ENCODE measurements at regions not wholly inside any gene's neighbourhood (a gene's known extent, or its start where the extent isn't known, plus 50 kb on each side); places are given as distances from the start of the nearest gene placed in this dataset.

DNA sequence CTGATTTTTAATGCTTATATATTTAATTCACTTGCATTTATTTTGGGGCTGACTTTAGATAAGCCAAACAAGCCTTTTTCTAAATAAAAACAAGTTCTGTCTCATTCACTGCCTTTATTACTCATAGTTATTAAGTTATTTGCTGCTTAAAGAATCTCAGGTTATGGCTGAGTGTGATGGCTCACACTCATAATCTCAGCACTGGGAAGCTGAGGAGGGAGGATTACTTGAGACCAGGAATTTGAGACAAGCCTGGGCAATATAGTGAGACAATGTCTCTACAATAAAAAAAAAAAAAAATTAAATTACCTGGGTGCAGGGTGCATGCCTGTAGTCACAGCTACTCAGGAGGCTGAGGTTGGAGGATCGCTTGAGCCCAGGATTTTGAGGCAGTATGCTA, 85.0 kb upstream of the MAN2A1 start:
- intact Hi-C loops (cut with DNase I; ENCODE audit: low total_unique reads): no loop called here
- TF ChIP-seq POLR2AphosphoS5 (IDR thresholded peaks at IDR 0.05): no peak
- Histone ChIP-seq H3K36me3 (no peaks in the 10 kb centered on the region), H3K4me1 (no peaks in the 10 kb centered on the region), H3K9me3 (no peaks in the 10 kb centered on the region), H3K27ac (no peak overlapping the region), H3K4me3 (no peak overlapping the region), H3K27me3 (replicated peaks in 1 of 7) (no peaks in the 10 kb centered on the region)
- 93 to 100% (median 97%) methylated on average over 1 of the region's 1 CpG for WGBS, 5 donors
- DNase-seq: no peak

DNA sequence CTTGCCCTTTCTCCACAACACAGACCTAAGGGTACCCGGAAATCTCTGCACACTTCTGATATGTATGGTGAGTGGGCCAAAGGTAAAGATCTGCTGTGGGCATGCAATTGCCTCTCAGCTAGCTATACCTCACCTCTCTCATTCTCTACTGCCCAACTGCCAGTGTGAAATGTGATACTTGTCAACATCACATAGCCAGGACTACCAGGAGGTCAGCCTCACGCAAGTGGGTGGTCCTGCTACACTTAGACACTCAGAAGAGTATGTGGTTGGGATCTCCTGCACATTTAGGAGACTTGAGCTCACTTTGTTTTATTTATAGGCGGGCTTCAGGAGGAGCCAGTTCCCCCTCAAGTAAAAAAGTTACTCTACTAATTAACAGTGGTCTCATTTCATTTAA, 88.0 kb upstream of the MAN2A1 start:
- Histone ChIP-seq H3K36me3 (no peaks in the 10 kb centered on the region), H3K4me1 (no peaks in the 10 kb centered on the region), H3K27me3 (replicated peaks in 1 of 7) (no peaks in the 10 kb centered on the region), H3K4me3 (no peak overlapping the region), H3K9me3 (no peaks in the 10 kb centered on the region), H3K27ac (no peak overlapping the region)
- TF ChIP-seq POLR2AphosphoS5 (IDR thresholded peaks at IDR 0.05) (no peak), POLR2A (IDR thresholded peaks at IDR 0.05) (no peak)
- TF ChIP-seq, protein P1, sequence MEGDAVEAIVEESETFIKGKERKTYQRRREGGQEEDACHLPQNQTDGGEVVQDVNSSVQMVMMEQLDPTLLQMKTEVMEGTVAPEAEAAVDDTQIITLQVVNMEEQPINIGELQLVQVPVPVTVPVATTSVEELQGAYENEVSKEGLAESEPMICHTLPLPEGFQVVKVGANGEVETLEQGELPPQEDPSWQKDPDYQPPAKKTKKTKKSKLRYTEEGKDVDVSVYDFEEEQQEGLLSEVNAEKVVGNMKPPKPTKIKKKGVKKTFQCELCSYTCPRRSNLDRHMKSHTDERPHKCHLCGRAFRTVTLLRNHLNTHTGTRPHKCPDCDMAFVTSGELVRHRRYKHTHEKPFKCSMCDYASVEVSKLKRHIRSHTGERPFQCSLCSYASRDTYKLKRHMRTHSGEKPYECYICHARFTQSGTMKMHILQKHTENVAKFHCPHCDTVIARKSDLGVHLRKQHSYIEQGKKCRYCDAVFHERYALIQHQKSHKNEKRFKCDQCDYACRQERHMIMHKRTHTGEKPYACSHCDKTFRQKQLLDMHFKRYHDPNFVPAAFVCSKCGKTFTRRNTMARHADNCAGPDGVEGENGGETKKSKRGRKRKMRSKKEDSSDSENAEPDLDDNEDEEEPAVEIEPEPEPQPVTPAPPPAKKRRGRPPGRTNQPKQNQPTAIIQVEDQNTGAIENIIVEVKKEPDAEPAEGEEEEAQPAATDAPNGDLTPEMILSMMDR (IDR thresholded peaks at IDR 0.05 in 8 of 11, conservative IDR thresholded peaks at IDR 0.05 in 3 of 11): no peak
- intact Hi-C loops (cut with DNase I; ENCODE audit: low total_unique reads): no loop called here
- WGBS, 5 donors: 80 to 91% (median 85%) methylated on average over 3 of the region's 3 CpGs
- no peak for DNase-seq

DNA sequence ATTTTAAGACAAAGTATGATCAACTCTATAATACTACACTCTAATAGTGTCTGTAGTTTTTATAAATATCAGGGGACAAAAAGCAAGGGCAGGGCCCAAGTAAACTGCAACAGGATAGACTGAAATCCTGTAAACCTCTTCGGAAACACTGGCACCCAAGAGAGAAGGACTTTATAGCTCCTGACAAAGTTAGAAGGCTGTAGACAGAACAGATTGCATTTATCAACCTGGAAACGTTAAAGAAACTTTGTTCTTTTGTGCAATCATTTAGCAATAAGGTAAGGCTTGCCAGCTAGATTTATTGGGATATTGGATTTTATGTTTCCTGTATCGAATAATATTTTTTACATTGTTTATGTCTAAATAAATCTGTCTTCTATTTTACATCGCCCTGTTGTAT, 91.8 kb upstream of the MAN2A1 start:
- no peak overlapping the region for H3K27ac ChIP-seq
- TF ChIP-seq, protein P1 (IDR thresholded peaks at IDR 0.05 in 8 of 11, conservative IDR thresholded peaks at IDR 0.05 in 3 of 11): no peak
- TF ChIP-seq POLR2AphosphoS5 (IDR thresholded peaks at IDR 0.05) (no peak), POLR2A (IDR thresholded peaks at IDR 0.05) (no peak)

DNA sequence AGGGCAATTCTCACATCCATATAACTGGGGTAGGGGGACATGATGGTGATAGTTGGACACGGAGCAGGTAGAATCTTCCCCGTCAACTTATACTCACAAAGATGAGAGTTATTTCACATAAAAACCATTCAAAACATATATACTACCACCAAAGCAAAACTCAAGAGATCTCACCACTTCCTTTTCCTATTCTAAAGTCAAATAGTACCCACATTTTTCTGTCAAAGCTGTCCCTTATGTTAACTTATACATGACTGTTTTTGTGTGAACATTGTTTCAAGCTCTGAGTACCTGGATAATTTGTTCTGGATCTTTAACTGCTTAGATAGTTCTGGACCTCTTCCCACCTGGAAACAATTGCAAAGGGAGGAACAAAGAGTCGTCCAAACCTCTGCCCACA, 95.5 kb upstream of the MAN2A1 start:
- DNase-seq: no peak
- TF ChIP-seq, protein P1 (IDR thresholded peaks at IDR 0.05 in 8 of 11, conservative IDR thresholded peaks at IDR 0.05 in 3 of 11): no peak
- TF ChIP-seq POLR2A (IDR thresholded peaks at IDR 0.05) (no peak), POLR2AphosphoS5 (IDR thresholded peaks at IDR 0.05) (no peak)
- Histone ChIP-seq H3K27me3 (replicated peaks in 1 of 7) (no peaks in the 10 kb centered on the region), H3K4me1 (no peaks in the 10 kb centered on the region), H3K9me3 (no peaks in the 10 kb centered on the region), H3K27ac (no peak overlapping the region), H3K4me3 (no peak overlapping the region), H3K36me3 (no peaks in the 10 kb centered on the region)
- intact Hi-C loops (cut with DNase I; ENCODE audit: low total_unique reads): no loop called here
- WGBS, 5 donors: 66 to 81% (median 77%) methylated on average over 3 of the region's 3 CpGs

More for the DNA sequence above, 91.8 kb upstream of the MAN2A1 start:
- no peak for DNase-seq
- intact Hi-C loops (cut with DNase I; ENCODE audit: low total_unique reads): no loop called here
- Histone ChIP-seq H3K4me1 (no peaks in the 10 kb centered on the region), H3K4me3 (no peak overlapping the region), H3K27me3 (replicated peaks in 1 of 7) (no peaks in the 10 kb centered on the region), H3K9me3 (no peaks in the 10 kb centered on the region), H3K36me3 (no peaks in the 10 kb centered on the region)
- 78 to 88% (median 80%) methylated on average over 4 of the region's 4 CpGs for WGBS, 5 donors

GRCh38 chr5:109590799-109591198, 98.9 kb upstream of the MAN2A1 start:
- no peaks in the 10 kb centered on the region for H3K4me1 ChIP-seq
- H3K27me3 ChIP-seq (replicated peaks in 1 of 7): no peaks in the 10 kb centered on the region
- intact Hi-C loops (cut with DNase I; ENCODE audit: low total_unique reads): no loop called here
- H3K4me3 ChIP-seq: no peak overlapping the region
- no peak for DNase-seq
- TF ChIP-seq POLR2A (IDR thresholded peaks at IDR 0.05): no peak
- TF ChIP-seq POLR2AphosphoS5 (IDR thresholded peaks at IDR 0.05): no peak
- TF ChIP-seq, protein P1 (IDR thresholded peaks at IDR 0.05 in 8 of 11, conservative IDR thresholded peaks at IDR 0.05 in 3 of 11): no peak
- no peaks in the 10 kb centered on the region for H3K36me3 ChIP-seq
- no peak overlapping the region for H3K27ac ChIP-seq
- 78 to 85% (median 83%) methylated on average over 3 of the region's 3 CpGs for WGBS, 5 donors
- no peaks in the 10 kb centered on the region for H3K9me3 ChIP-seq

Data from spleen (tissue), 11 donors.